ENCODE measurements at regions not wholly inside any gene's neighbourhood (a gene's known extent, or its start where the extent isn't known, plus 50 kb on each side); places are given as distances from the start of the nearest gene placed in this dataset.
A peak's percentile ranks its signal among the peaks of the same experiment; 100 is the strongest.
"Not testable (repeated sequence)": the region's sequence is repeated elsewhere in the genome, so short reads cannot be mapped to it uniquely, and the experiment has no call there.

DNA sequence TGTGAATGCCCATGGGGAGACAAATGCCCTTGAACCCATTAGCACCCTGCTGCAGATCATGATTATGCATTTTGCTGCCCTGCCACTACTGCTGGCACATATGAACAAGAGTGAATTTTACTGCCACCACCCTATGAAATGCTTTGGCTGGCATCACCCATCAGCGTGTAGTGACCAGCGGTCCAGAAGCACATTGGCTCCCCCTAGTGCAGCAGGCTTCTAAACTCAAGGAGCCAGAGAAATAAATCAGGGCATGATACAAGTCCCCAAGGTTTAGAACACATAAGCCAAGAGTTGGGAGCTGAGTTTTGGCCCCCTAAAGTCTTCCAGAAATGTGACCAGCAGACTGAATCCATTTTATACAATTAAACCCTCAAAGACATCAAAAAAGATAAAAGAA is 899.4 kb downstream of the NAP1L3 start:
- CTCF ChIA-PET (ENCODE audit: partially characterized antibody); H2BK120ac ChIP-seq (replicated peaks; ENCODE audit: low read depth, low read length); POLR2A ChIA-PET (ENCODE audit: partially characterized antibody); H3K4me1 ChIP-seq (replicated peaks in 1 of 4; ENCODE audit: control insufficient read depth in 3 of 4, insufficient read depth in 4 of 4, low read length in 3 of 4); H3K23ac ChIP-seq (ENCODE audit: insufficient read length); H3K18ac ChIP-seq (ENCODE audit: extremely low read depth, low read length); H3K27ac ChIP-seq (ENCODE audit: low read depth, low read length); H2BK20ac ChIP-seq (ENCODE audit: low read length); H2BK5ac ChIP-seq (ENCODE audit: low read depth, low read length); H3K9me3 ChIP-seq (ENCODE audit: insufficient read depth in 2 of 2, low read depth in 1 of 2, low read length in 1 of 2); H3K14ac ChIP-seq (ENCODE audit: insufficient read length); H4K91ac ChIP-seq (replicated peaks; ENCODE audit: insufficient read length, low read length); H3K4me3 ChIP-seq (ENCODE audit: extremely low read depth in 1 of 4, insufficient read depth in 2 of 4, low read depth in 3 of 4, low read length in 4 of 4); H3K9ac ChIP-seq (replicated peaks in 1 of 4; ENCODE audit: extremely low read depth in 1 of 4, low read depth in 3 of 4, low read length in 3 of 4); H2AFZ ChIP-seq (ENCODE audit: low read length); H3K27me3 ChIP-seq (replicated peaks in 1 of 4; ENCODE audit: control insufficient read depth in 3 of 4, extremely low read depth in 1 of 4, insufficient read depth in 3 of 4, low read length in 3 of 4); H3K56ac ChIP-seq (replicated peaks; ENCODE audit: insufficient read length, low read depth, low read length); H4K5ac ChIP-seq (ENCODE audit: insufficient read length, low read depth, low read length); H2BK12ac ChIP-seq (ENCODE audit: low read depth, low read length); H4K8ac ChIP-seq (ENCODE audit: extremely low read depth, insufficient read depth, low read length); H4K20me1 ChIP-seq (replicated peaks in 1 of 2; ENCODE audit: control insufficient read depth in 1 of 2, insufficient read depth in 2 of 2, low read length in 2 of 2); H3K36me3 ChIP-seq (ENCODE audit: control insufficient read depth in 2 of 4, insufficient read depth in 4 of 4, low read length in 3 of 4); H3K4me2 ChIP-seq (ENCODE audit: insufficient read depth in 1 of 2, low read depth in 2 of 2, low read length in 2 of 2); H2BK15ac ChIP-seq (ENCODE audit: low read length); H3K23me2 ChIP-seq (ENCODE audit: low read depth, low read length); H2AK5ac ChIP-seq (ENCODE audit: low read depth, low read length); H3K4ac ChIP-seq (replicated peaks; ENCODE audit: insufficient read length, low read depth, low read length); H3K79me1 ChIP-seq (ENCODE audit: low read depth, low read length); H3K79me2 ChIP-seq (ENCODE audit: control insufficient read depth in 1 of 2, insufficient read depth in 2 of 2, low read length in 2 of 2): not testable (repeated sequence)
- TF ChIP-seq, protein P1, sequence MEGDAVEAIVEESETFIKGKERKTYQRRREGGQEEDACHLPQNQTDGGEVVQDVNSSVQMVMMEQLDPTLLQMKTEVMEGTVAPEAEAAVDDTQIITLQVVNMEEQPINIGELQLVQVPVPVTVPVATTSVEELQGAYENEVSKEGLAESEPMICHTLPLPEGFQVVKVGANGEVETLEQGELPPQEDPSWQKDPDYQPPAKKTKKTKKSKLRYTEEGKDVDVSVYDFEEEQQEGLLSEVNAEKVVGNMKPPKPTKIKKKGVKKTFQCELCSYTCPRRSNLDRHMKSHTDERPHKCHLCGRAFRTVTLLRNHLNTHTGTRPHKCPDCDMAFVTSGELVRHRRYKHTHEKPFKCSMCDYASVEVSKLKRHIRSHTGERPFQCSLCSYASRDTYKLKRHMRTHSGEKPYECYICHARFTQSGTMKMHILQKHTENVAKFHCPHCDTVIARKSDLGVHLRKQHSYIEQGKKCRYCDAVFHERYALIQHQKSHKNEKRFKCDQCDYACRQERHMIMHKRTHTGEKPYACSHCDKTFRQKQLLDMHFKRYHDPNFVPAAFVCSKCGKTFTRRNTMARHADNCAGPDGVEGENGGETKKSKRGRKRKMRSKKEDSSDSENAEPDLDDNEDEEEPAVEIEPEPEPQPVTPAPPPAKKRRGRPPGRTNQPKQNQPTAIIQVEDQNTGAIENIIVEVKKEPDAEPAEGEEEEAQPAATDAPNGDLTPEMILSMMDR (IDR thresholded peaks at IDR 0.05; ENCODE audit: control extremely low read depth in 1 of 3, insufficient read depth in 1 of 3, low read depth in 1 of 3, low read length in 3 of 3): peak; percentile 21 to 28 (median 21); a peak in 3 of 4 replicates
- TF ChIP-seq RAD21 (IDR thresholded peaks at IDR 0.05 in 1 of 2, conservative IDR thresholded peaks at IDR 0.05 in 1 of 2; ENCODE audit: low read depth in 2 of 2, low read length in 2 of 2): peak; percentile 62 to 64
- peak in 1 of 2 experiments; percentile 44 for DNase-seq (ENCODE audit: low read depth in 1 of 2, low spot score in 2 of 2)
- FAIRE-seq: peak; percentile 99
- no CpG with 5 or more reads among the region's 2 CpGs for WGBS, 2 experiments (ENCODE audit: extremely low coverage in 1 of 2, insufficient coverage in 1 of 2, insufficient read length in 1 of 2, insufficient replicate concordance in 2 of 2, low coverage in 1 of 2, low lambda C conversion rate in 2 of 2, missing lambda C conversion rate in 1 of 2)
